ENCODE measurements at regions not wholly inside any gene's neighbourhood (a gene's known extent, or its start where the extent isn't known, plus 50 kb on each side); places are given as distances from the start of the nearest gene placed in this dataset.

DNA sequence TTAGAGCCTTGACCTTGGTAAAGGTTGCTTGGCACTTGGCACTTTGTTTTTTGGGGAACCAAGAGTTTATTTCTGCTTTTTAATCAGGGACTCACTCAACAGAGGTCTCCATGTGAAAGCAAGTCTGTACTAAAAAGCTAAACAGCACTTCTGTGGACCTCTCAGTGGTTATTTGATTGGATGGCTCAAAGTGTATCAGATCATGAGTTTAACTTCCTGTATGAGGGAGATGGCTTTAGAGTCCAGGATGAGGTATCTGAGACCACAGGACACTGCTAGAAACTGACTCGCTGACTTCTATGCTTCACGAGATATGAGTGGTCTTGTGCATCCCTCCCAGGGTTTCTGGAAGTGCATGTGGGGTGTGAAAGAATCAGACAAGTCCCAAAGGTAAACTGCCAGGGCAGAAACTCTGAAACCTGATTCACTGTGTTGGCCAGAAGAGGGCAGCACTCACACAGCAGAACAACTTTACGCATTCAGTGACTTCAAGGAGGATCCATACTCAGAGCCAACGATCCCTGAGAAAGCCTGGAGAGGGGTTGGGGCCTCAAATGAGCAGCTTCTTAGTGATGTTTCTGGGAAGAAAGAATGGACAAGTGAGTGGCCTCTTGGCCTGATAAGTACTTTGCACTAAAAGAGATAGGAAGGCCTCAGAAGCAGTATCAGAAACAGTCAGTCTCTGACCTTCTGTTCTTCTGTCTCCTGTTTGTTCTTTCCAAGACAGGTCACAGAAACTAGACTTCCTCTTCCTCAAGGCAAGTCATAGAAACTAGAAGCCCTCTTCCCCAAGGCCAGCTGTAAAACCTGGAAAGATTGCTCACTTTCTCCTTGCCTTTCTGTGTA lies 220.3 kb upstream of the CXCL13 start:
- no peak overlapping the region for H3K4me3 ChIP-seq
- peak; percentile 71 for DNase-seq
- H3K27me3 ChIP-seq, result no peaks in the 10 kb centered on the region
- in situ Hi-C loops (cut with MboI; ENCODE audit: low pct_ligation_motif_present in 1 of 4, low pct_unique_long_range_greater_than_20kb in 1 of 4, low sequenced_read_pairs in 3 of 4), result loop anchor here in 2 of 4 donors (10.0 kb wide), 2 partner anchors 49 to 219 kb away; partner anchors contain the start of gene CXCL13 (in 2 of the 2)
- no peaks in the 10 kb centered on the region for H3K9me3 ChIP-seq
- H3K27ac ChIP-seq, result no peak overlapping the region
- no peaks in the 10 kb centered on the region for H3K36me3 ChIP-seq
- H3K4me1 ChIP-seq, result no peaks in the 10 kb centered on the region
- WGBS, 2 donors (ENCODE audit: low coverage in 1 of 2), result 2 to 6% methylated on average over 2 to 4 of the region's 4 CpGs
- intact Hi-C loops (cut with DNase I; ENCODE audit: low total_unique reads), result loop anchor here (5.0 kb wide), 2 partner anchors 212 to 232 kb away; no protein-coding TSS in a partner anchor
- TF ChIP-seq POLR2AphosphoS5 (IDR thresholded peaks at IDR 0.05) (no peak), CTCF (IDR thresholded peaks at IDR 0.05) (peak; percentile 66 to 83 (median 76))

- no peak for DNase-seq
- no peaks in the 10 kb centered on the region for H3K36me3 ChIP-seq
- intact Hi-C loops (cut with DNase I; ENCODE audit: low total_unique reads) (no loop called here), in situ Hi-C loops (cut with MboI; ENCODE audit: low pct_ligation_motif_present in 1 of 4, low pct_unique_long_range_greater_than_20kb in 1 of 4, low sequenced_read_pairs in 3 of 4) (no loop called here)
- no peaks in the 10 kb centered on the region for H3K27me3 ChIP-seq
- 60 to 89% methylated on average over 2 to 5 of the region's 5 CpGs for WGBS, 2 donors (ENCODE audit: low coverage in 1 of 2)
- peaks cover 0 to 11% (median 2%) of the 10 kb centered on the region in 4 donors for H3K4me1 ChIP-seq
- H3K4me3 ChIP-seq, result no peak overlapping the region
- TF ChIP-seq EP300 (IDR thresholded peaks at IDR 0.05; ENCODE audit: low read depth), result no peak
- no peak for TF ChIP-seq POLR2A (IDR thresholded peaks at IDR 0.05)
- no peak for TF ChIP-seq POLR2AphosphoS5 (IDR thresholded peaks at IDR 0.05)
- no peak for TF ChIP-seq CTCF (IDR thresholded peaks at IDR 0.05)
- no peak overlapping the region for H3K27ac ChIP-seq
- H3K9me3 ChIP-seq, result no peaks in the 10 kb centered on the region
Measured at GRCh38 chr4:77393996-77394395, 211.6 kb upstream of the CXCL13 start.

DNA sequence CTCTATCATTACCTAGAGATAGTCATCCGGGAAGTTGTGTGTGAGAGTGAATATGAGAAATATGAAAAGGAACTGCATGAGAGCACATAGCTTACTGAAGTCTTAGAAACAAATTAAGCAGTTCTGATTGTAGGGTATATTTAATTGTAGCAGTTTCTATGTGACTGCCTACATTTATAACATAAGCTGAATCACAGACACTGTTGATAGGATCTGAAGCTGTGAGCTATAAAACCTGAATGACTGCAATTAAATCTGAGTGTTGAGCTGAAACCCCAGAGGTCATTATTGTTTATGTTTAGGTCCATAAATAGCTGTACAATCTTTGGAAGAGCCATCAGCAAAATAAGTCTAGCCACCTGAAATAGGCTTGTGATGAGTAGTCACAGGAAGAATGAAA lies 210.1 kb upstream of the CXCL13 start:
- Histone ChIP-seq H3K4me3 (no peak overlapping the region), H3K4me1 (peaks cover 0 to 11% (median 2%) of the 10 kb centered on the region in 4 donors), H3K27ac (no peak overlapping the region), H3K36me3 (no peaks in the 10 kb centered on the region), H3K9me3 (no peaks in the 10 kb centered on the region), H3K27me3 (no peaks in the 10 kb centered on the region)
- TF ChIP-seq POLR2AphosphoS5 (IDR thresholded peaks at IDR 0.05) (no peak), CTCF (IDR thresholded peaks at IDR 0.05) (no peak), POLR2A (IDR thresholded peaks at IDR 0.05) (no peak), EP300 (IDR thresholded peaks at IDR 0.05; ENCODE audit: low read depth) (no peak)
- in situ Hi-C loops (cut with MboI; ENCODE audit: low pct_ligation_motif_present in 1 of 4, low pct_unique_long_range_greater_than_20kb in 1 of 4, low sequenced_read_pairs in 3 of 4), result no loop called here
- DNase-seq, result no peak
- intact Hi-C loops (cut with DNase I; ENCODE audit: low total_unique reads), result no loop called here
- WGBS, 2 donors (ENCODE audit: low coverage in 1 of 2), result 20 to 42% methylated on average over 1 of the region's 1 CpG

DNA sequence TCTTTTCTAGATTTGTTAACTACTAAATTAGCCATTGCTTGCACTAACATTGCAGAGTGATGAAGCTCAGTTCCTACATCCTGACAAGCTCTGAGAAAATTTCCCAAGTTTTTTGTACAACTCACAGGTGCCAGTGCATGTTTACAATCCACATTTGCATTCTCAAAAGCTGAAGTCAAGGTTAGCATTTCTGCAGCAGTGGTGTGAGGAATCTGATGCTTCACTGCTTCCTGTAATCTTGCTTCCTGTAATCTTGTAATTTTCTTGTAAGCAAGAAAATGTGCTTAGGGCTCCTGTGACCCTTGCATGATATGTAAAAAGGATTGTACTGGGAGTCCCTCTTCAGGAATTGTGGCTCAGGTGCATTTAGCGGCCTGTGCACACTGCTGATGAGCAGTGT lies 207.4 kb upstream of the CXCL13 start:
- intact Hi-C loops (cut with DNase I; ENCODE audit: low total_unique reads) (no loop called here), in situ Hi-C loops (cut with MboI; ENCODE audit: low pct_ligation_motif_present in 1 of 4, low pct_unique_long_range_greater_than_20kb in 1 of 4, low sequenced_read_pairs in 3 of 4) (no loop called here)
- Histone ChIP-seq H3K4me1 (peaks cover 0 to 11% (median 2%) of the 10 kb centered on the region in 4 donors), H3K4me3 (no peak overlapping the region), H3K36me3 (no peaks in the 10 kb centered on the region), H3K9me3 (no peaks in the 10 kb centered on the region), H3K27me3 (no peaks in the 10 kb centered on the region), H3K27ac (no peak overlapping the region)
- no peak for DNase-seq
- TF ChIP-seq POLR2AphosphoS5 (IDR thresholded peaks at IDR 0.05) (no peak), CTCF (IDR thresholded peaks at IDR 0.05) (no peak), POLR2A (IDR thresholded peaks at IDR 0.05) (no peak), EP300 (IDR thresholded peaks at IDR 0.05; ENCODE audit: low read depth) (no peak)
- 94 to 100% methylated on average over 1 of the region's 1 CpG for WGBS, 2 donors (ENCODE audit: low coverage in 1 of 2)
